ENCODE measurements at regions not wholly inside any gene's neighbourhood (a gene's known extent, or its start where the extent isn't known, plus 50 kb on each side); places are given as distances from the start of the nearest gene placed in this dataset.
"Not testable (repeated sequence)": the region's sequence is repeated elsewhere in the genome, so short reads cannot be mapped to it uniquely, and the experiment has no call there.

DNA sequence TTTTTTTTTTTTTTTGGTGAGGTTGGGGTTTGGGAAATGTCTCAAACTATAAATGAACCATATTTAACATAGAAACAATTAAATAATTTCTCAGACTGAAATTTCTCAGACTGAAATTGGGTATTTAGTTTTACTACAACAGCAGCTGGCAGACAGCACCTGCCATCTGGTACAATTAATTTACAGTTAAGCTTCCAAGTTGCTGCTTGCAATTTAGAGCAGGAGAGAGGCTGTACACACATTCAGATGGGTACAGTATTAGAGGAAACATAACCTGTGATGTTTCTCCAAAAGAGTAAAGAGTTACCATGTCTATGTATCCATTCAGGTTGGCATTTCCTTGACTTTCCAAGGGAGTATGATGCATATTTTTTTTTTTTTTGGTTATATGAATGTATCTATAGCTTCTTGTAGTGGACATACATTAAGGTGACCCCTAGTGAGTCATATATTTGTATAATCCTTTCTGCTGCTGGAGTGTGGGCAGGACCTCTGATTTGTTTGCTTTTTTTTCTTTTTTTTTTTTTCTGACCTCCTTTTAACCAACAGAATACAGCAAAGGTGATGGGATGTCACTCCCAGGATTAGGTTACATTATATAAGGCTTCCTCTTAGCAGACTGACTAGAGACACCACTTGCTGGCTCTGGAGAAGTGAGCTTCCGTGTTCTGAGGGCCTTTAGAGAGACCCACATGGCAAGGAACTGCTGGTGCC lies 201.7 kb downstream of the PTH2R start:
- no peak for DNase-seq

DNA sequence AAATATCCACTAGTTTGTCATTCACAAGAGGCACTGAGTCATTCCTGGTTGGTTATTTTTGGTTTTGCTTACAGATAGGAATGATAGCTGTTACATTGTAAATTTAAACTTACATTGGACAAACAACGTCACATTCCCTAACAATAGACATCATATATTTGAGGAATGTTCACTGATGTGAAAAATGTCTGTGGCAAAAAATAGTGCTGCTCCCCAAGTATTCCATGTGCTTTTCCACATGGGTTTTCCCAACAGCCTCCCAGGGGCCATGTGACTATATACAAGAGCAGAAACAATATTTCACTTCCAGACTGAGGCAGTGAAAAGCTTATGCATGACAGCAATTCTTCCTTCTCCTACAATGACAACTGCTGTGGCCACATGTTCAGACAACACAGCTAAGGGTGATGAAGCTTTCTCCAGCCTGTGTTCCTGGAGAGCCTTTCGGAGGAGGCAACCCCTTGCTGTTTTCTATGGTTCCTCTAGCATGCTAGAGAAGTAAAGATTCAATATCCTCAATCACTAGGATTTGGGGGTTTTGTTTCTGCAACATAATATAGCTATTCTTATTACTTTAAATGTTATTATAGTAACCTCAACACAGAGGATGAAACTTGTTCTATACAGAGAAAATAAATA lies 202.7 kb downstream of the PTH2R start:
- DNase-seq, result no peak

DNA sequence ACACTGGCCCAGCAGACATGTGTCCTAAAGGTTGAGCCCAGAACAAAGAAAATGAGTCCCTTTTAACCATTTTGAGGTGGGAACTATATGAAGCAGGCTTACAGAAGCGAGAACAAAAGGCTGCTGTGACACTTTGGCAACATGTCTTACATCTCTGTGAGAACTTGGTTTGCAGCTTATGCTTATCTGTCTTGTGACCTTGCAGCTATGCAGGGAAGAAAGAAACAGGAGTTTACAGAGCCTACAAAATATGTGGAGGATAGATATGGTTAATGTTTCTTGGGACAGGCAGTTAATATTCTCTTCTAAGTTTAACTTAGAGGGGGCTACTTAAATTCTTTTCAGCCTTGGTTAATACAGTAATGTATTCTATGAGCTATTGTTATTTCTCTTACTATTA lies 209.1 kb downstream of the PTH2R start:
- not testable (repeated sequence) for DNase-seq

DNA sequence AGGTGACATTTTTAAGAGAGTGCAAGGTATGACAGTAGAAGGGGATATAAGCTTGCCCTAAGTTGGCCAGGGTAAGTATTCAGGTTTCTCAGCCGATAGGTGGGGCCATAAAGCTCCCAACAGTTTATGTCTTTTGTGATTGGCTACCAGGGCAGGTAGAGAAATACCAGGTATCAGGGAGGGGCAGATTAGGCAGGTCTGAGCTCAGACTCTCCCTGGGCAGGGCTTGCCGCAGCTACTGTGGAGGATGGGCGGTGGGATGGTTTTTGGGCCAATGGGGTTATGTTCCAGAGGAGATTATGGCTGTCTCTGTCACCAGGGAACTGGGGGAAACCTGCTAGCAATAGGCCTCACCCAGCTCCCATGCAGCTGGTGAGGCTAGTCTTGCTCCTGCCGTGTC lies 211.6 kb downstream of the PTH2R start:
- DNase-seq, result no peak

DNA sequence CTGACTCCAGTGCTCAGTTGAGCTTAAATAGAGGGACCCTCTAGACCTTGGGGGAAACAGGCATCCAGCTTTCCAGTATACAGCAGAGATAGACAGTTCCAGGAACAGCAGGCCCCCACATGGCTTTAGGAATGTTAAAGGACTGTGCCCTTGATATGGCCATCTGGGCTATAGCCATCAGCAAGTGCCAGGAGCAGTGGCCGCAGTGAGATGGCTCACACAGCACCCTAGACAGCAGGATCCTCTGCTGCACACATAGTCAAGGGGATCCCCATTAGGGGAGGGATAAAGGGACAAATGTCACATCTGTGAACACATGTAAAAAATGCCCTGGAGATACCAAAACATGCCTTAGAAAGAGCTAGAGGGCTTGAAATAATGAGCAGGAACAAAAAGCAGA lies 213.4 kb downstream of the PTH2R start:
- no peak for DNase-seq

- DNase-seq, result no peak
Observed at GRCh38 chr2:208620487-208620978, 213.9 kb downstream of the PTH2R start.

DNA sequence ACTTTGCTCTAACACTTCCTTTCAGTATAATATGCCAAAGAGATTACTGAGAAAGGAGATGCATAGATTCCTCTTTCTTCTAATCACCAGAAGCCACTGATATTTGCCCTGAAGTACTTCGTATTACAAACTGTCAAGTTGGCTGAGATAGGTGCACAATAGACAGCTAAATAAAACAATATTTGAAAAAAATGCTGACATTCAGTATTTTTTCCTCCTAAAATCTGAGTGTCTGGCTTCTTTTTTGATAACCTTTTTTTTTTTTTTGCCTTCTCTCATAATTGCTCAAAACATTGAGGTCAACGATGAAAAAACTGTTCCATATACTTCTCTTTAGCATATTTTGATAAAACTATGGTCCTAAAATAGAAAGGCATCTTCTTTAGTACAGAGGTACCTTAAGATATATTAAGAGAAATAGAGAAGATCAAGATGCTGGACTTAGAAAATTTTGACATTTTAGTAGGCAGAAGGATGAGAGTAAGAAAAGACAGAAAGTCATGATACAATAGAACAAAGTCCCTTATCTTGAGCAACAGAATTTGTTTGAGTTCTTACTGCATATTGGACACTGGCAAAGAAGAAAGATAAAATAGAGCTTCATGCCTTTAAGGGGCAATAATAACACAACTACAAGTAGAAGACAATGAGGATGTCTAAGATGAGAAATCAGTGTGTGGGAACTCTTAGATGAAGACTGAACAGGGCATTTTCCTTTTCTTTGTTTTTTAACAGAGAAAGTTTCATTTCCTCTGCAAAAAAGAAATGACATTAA lies 220.7 kb downstream of the PTH2R start:
- no peak for DNase-seq

DNA sequence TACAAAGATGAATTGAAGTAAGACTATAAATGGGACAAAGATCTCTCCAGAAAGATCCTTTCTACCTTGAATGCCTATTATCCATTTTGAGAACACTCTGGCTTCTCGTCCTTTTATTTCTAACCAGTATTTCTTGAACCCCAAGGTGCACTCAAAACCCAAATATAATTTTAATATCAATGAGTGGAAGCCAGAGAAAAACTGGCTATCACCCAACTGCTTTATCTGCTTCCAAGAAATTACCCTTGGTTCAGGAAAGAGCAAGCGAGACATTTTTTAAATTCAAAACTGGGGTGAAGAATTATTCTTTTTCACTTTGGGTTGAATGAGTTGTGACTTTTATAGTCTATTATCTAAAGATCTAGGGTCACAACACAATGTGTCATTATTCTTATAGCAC lies 221.3 kb downstream of the PTH2R start:
- DNase-seq, result no peak

GRCh38 chr2:208638059-208638458 lies 231.5 kb downstream of the PTH2R start:
- DNase-seq, result no peak

- DNase-seq, result no peak
Observed at GRCh38 chr2:208642125-208642779, 235.7 kb downstream of the PTH2R start.

DNA sequence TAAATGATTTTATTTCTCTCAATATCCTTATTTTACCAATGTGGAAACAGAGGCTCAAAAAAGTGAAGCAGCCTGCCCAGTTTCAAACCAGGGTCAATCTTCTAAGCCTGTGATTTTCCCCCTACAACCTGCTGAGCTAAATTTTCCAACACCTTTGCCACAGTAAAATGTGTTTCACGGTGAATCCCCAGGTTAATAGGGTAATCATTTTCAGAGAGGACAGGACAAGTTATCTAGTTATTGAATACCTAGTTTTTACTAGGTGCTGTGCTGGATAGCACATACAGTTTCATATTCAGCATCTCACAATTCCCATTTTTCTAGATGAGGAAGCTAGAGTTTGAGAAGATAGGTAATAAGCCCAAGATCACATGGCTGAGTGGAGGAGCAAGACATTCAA lies 236.6 kb downstream of the PTH2R start:
- DNase-seq, result no peak

DNA sequence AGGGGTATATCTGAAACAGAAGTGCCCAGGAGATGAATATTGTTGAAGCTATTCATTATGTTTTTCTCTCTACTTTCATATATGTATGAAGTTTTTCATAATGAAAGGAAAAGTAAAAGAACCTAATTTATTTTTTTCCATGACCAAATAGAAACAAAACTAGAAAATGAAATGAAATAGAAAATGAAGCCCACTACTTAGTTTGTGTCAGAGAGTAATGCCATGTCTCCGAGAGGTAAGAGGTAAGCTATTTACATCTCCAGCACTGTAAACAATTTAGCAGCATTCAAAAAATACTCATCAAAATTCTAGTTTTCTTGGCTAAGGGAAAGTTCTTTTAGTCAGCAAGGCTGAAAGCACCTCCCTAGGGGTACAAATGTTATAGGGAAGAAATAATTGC lies 238.6 kb downstream of the PTH2R start:
- DNase-seq, result no peak

DNA sequence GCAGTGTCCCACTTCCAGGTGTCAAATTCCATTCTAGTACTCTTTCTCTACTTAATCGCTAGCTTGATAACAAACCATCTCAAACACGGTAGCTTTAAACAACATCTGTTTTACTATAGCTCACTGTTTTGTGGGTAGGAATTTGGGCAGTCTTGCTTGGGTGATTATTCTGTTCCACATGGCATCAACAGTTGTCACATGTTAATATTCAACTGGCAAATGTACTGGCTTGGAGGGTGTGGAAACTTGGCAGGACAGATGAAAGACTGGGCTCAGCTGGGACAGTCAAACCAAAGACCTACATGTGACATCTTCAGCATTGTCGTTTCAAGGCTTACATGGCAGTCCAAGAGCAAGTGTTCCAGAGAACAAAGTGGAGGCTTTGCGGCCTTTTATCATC lies 241.8 kb downstream of the PTH2R start:
- no peak for DNase-seq

DNA sequence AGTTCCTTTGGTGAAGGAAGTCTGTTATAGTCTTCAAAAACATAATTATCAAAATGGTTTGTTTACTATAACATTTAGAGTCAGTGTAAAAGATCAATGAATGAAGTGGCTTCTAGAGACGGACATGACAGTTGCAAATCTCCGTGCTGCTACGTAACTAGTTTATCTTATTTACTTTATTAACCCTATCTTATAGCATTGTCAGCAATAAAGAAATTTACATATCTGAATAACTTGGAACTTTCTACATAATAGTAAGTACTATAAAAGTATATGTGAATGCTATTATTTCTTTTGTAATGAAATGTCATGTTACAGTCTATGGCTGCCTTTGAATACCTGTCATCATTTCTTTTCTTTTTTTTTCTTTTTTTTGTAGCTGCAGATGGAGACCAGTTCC lies 246.8 kb downstream of the PTH2R start:
- no peak for DNase-seq

DNA sequence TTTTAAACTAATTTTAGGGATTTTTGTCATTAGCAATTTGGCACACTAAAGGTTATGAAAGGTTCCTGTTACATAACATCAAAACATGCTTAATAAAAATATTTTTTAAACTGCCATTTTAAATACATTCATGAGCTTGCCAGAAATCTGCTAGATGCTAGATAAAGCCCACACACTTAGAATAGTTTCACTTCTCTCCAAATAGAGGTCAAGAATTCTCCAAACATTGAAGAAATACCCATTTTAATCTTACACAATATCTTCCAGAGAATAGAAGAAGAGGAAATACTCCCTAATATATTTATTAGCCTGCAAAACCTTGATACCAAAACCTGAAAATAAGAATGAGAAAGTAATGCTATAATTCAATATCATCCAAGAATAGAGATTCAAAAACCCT lies 247.5 kb downstream of the PTH2R start:
- no peak for DNase-seq

GRCh38 chr2:208657468-208657867 lies 250.9 kb downstream of the PTH2R start:
- DNase-seq, result no peak

GRCh38 chr2:208669394-208669793 lies 262.8 kb downstream of the PTH2R start:
- DNase-seq, result no peak

- DNase-seq, result no peak
Observed at GRCh38 chr2:208671284-208671683, 264.7 kb downstream of the PTH2R start.

GRCh38 chr2:208671886-208672680 lies 265.5 kb downstream of the PTH2R start:
- DNase-seq, result no peak

GRCh38 chr2:208673631-208674030 lies 267.0 kb downstream of the PTH2R start:
- no peak for DNase-seq

- DNase-seq, result no peak
Observed at GRCh38 chr2:208674919-208675318, 268.3 kb downstream of the PTH2R start.

- DNase-seq, result not testable (repeated sequence)
Observed at GRCh38 chr2:208685929-208686328, 279.3 kb downstream of the PTH2R start.
